Loucy (cell line): ENCODE measurements at regions not wholly inside any gene's neighbourhood (a gene's known extent, or its start where the extent isn't known, plus 50 kb on each side); places are given as distances from the start of the nearest gene placed in this dataset.
"Not testable (repeated sequence)": the region's sequence is repeated elsewhere in the genome, so short reads cannot be mapped to it uniquely, and the experiment has no call there.

Experiments used
- H2AFZ ChIP-seq: fragments of 200-600 bp; sonication (generic); 2 replicates; pipeline ENCODE4 v1.6.0; 2016; ENCODE audit warnings: antibody characterized with exemption, mild to moderate bottlenecking, low read length, moderate library complexity
- H3F3A ChIP-seq: fragments of 200-600 bp; 2 replicates; pipeline ENCODE4 v1.6.0; 2016; ENCODE audit warnings: antibody characterized with exemption, low read depth, mild to moderate bottlenecking
- H3K27me3 ChIP-seq: fragments of 200-600 bp; sonication (generic); 2 replicates; pipeline ENCODE4 v1.6.1; 2014; ENCODE audit warnings: low read length, mild to moderate bottlenecking; ENCODE audit not compliant: insufficient read depth, poor library complexity, severe bottlenecking
- H3K36me3 ChIP-seq: fragments of 200-600 bp; sonication (generic); 2 replicates; pipeline ENCODE4 v1.6.1; 2016; ENCODE audit warnings: low read length; ENCODE audit not compliant: insufficient read depth
- H3K4me1 ChIP-seq: fragments of 200-600 bp; sonication (generic); 2 replicates; pipeline ENCODE4 v1.5.1; 2014; ENCODE audit warnings: low read length, mild to moderate bottlenecking; ENCODE audit not compliant: insufficient read depth, poor library complexity, severe bottlenecking
- H3K4me2 ChIP-seq: fragments of 200-600 bp; sonication (generic); 2 replicates; pipeline ENCODE4 v1.6.0; 2014; ENCODE audit warnings: antibody characterized with exemption, low read length, low read depth, mild to moderate bottlenecking; ENCODE audit not compliant: poor library complexity, severe bottlenecking
- H3K4me3 ChIP-seq: fragments of 200-600 bp; sonication (generic); 2 replicates; pipeline ENCODE4 v1.5.1; 2014; ENCODE audit warnings: low read length, mild to moderate bottlenecking, mixed read lengths; ENCODE audit not compliant: poor library complexity, severe bottlenecking
- H3K79me2 ChIP-seq: fragments of 200-600 bp; sonication (generic); 2 replicates; pipeline ENCODE4 v1.6.1; 2014; ENCODE audit warnings: low read length; ENCODE audit not compliant: insufficient read depth
- H3K9ac ChIP-seq: fragments of 200-600 bp; sonication (generic); 2 replicates; pipeline ENCODE4 v1.6.0; 2014; ENCODE audit warnings: mild to moderate bottlenecking, low read depth, low read length, moderate library complexity; ENCODE audit not compliant: poor library complexity, severe bottlenecking
- H3K9me2 ChIP-seq: fragments of 200-600 bp; sonication (generic); replicated peaks from 2 replicates; pipeline ENCODE4 v1.6.1; 2016; ENCODE audit warnings: low read depth, low read length, mixed read lengths
- H3K9me3 ChIP-seq: fragments of 200-600 bp; sonication (generic); 2 replicates; pipeline ENCODE4 v1.6.1; 2014; ENCODE audit warnings: mild to moderate bottlenecking, antibody characterized with exemption, low read length, low read depth; ENCODE audit not compliant: insufficient read depth
- H4K20me1 ChIP-seq: fragments of 200-600 bp; sonication (generic); 2 replicates; pipeline ENCODE4 v1.6.0; 2014; ENCODE audit warnings: antibody characterized with exemption, low read length, mild to moderate bottlenecking; ENCODE audit not compliant: insufficient read depth, poor library complexity, severe bottlenecking
- CTCF ChIP-seq: fragments of 200-600 bp; sonication (generic); conservative IDR thresholded peaks from 2 replicates; pipeline ENCODE4 v1.5.1; 2014; ENCODE audit warnings: mild to moderate bottlenecking, antibody characterized with exemption, low read length
- EZH2phosphoT487 ChIP-seq: fragments of 200-600 bp; IDR thresholded peaks from 2 replicates; pipeline ENCODE4 v1.6.1; 2018; ENCODE audit warnings: antibody characterized with exemption, mild to moderate bottlenecking, moderate library complexity, borderline replicate concordance

DNA sequence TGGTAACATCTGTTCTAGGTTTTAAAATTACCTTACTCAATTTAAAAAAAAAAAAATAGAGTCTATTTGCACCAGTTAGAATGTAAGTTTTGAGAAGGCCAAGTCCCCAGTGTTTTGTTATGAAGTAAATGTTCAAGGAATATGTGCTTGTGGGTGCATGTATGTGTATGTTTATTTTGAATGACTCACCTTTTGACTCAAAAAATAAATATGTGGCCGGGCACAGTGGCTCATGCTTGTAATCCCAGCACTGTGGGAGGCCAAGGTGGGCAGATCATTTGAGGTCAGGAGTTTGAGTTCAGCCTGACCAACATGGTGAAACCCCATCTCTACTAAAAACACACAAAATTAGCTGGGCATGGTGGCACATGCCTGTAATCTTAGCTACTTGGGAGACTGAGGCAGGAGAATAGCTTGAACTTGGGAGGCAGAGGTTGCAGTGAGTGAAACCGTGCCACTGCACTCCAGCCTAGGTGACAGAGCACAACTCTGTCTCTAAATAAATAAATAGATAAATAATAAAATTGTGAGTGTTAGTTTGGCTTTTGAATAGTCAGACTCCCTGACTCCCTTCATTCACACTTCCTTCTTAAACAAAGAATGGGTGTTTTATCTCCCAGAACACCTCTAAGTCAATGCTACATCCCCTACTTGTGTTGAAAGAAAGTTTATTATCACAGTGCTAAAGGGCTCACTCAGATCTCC, 511.3 kb upstream of the PCDH7 start:
- Histone ChIP-seq H4K20me1 (no peaks in the 10 kb centered on the region), H3K4me3 (no peak overlapping the region), H3K4me1 (no peaks in the 10 kb centered on the region), H3K36me3 (no peaks in the 10 kb centered on the region), H3K79me2 (no peaks in the 10 kb centered on the region), H3K4me2 (no peak overlapping the region), H3K9me3 (no peaks in the 10 kb centered on the region; the same call in 1 of the 2 replicates), H2AFZ (no peak overlapping the region), H3F3A (no peaks in the 10 kb centered on the region), H3K9ac (no peak overlapping the region), H3K9me2 (no peaks in the 10 kb centered on the region), H3K27me3 (no peaks in the 10 kb centered on the region)
- TF ChIP-seq EZH2phosphoT487 (no peak), CTCF (no peak)

- H3K9me3 ChIP-seq, H3K9ac ChIP-seq, H4K20me1 ChIP-seq, H3K79me2 ChIP-seq, H3K4me2 ChIP-seq, H3F3A ChIP-seq, H2AFZ ChIP-seq, H3K4me3 ChIP-seq, H3K9me2 ChIP-seq, H3K36me3 ChIP-seq, H3K4me1 ChIP-seq, H3K27me3 ChIP-seq: not testable (repeated sequence)
Observed at GRCh38 chr4:30215973-30216372, 504.2 kb upstream of the PCDH7 start.

DNA sequence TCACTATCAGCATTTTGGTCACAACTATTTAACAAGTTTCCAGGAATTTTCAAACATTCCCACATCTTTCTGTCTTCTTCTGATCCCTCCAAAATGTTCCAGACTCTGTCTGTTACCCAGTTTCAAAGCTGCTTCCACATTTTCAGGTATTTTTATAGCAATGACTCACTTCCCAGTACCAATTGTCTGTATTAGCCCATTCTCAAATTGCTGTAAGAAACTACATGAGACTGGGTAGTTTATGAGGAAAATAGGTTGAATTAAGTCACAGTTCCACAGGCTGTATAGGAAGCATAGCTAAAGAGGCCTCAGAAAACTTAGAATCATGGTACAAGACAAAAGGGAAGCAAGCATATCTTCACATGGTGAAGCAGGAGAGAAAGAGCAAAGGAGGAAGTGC, 475.0 kb upstream of the PCDH7 start:
- Histone ChIP-seq H3F3A (no peaks in the 10 kb centered on the region), H3K9me2 (no peaks in the 10 kb centered on the region), H2AFZ (no peak overlapping the region), H3K27me3 (no peaks in the 10 kb centered on the region), H3K79me2 (no peaks in the 10 kb centered on the region), H3K36me3 (no peaks in the 10 kb centered on the region), H3K4me3 (no peak overlapping the region), H3K4me2 (no peak overlapping the region), H3K4me1 (no peaks in the 10 kb centered on the region), H3K9me3 (no peaks in the 10 kb centered on the region), H3K9ac (no peak overlapping the region), H4K20me1 (no peaks in the 10 kb centered on the region)
- TF ChIP-seq EZH2phosphoT487 (no peak), CTCF (no peak)
